Liver (tissue), 3 donors: ENCODE measurements at regions not wholly inside any gene's neighbourhood (a gene's known extent, or its start where the extent isn't known, plus 50 kb on each side); places are given as distances from the start of the nearest gene placed in this dataset.

Experiments
- GABPA ChIP-seq, 2 donors: IDR thresholded peaks in 1 of 2; conservative IDR thresholded peaks in 1 of 2; 2 replicates each; pipeline ENCODE4 v1.6.1; 2016; ENCODE audit warnings: antibody characterized with exemption in 2 of 2, mild to moderate bottlenecking in 1 of 2, moderate library complexity in 1 of 2
- JUND ChIP-seq, 2 donors: IDR thresholded peaks; 2 replicates each; pipeline ENCODE4 v1.6.1; 2016; ENCODE audit warnings: antibody characterized with exemption in 2 of 2
- MAX ChIP-seq: IDR thresholded peaks from 2 replicates; pipeline ENCODE4 v1.6.1; 2016; ENCODE audit warnings: antibody characterized with exemption
- NR2F2 ChIP-seq: IDR thresholded peaks from 2 replicates; pipeline ENCODE4 v1.6.1; 2016; ENCODE audit warnings: antibody characterized with exemption
- RAD21 ChIP-seq, 2 donors: IDR thresholded peaks; 2 replicates each; pipeline ENCODE4 v1.6.1; 2016; ENCODE audit warnings: antibody characterized with exemption in 2 of 2, mild to moderate bottlenecking in 2 of 2
- REST ChIP-seq: IDR thresholded peaks from 2 replicates; pipeline ENCODE4 v1.6.1; 2016; ENCODE audit warnings: antibody characterized with exemption, mild to moderate bottlenecking
- TAF1 ChIP-seq: conservative IDR thresholded peaks from 2 replicates; pipeline ENCODE4 v1.6.1; 2016; ENCODE audit warnings: antibody characterized with exemption, mild to moderate bottlenecking
- TF ChIP-seq, protein P1 (sequence below): fragments of 150-350 bp; IDR thresholded peaks from 2 replicates; pipeline ENCODE4 v1.5.1; 2017; ENCODE audit warnings: improper control_type of control experiment, low read depth, low read length; ENCODE audit not compliant: missing input control
- donor health status: healthy.
- donor health status: healthy.

DNA sequence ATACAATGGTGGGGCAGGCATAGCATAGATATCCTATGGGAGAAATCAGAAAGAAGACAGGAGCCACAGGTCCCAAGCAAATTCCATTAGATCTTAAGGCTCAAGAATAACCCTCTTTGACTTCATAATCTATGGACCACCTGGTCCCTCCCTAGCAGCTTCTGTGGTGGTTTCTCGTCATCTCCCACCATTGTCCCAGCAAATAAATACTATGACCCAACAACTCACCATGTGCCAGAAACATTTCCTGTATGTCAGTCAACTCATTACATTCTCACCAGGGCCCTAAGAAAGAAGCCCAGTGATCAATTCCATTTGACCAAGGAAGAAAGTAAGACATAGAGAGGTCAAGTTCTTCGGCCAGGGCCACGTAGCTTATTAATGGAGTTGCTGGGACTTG, 646.2 kb downstream of the VRK1 start:
- TF ChIP-seq, protein P1, sequence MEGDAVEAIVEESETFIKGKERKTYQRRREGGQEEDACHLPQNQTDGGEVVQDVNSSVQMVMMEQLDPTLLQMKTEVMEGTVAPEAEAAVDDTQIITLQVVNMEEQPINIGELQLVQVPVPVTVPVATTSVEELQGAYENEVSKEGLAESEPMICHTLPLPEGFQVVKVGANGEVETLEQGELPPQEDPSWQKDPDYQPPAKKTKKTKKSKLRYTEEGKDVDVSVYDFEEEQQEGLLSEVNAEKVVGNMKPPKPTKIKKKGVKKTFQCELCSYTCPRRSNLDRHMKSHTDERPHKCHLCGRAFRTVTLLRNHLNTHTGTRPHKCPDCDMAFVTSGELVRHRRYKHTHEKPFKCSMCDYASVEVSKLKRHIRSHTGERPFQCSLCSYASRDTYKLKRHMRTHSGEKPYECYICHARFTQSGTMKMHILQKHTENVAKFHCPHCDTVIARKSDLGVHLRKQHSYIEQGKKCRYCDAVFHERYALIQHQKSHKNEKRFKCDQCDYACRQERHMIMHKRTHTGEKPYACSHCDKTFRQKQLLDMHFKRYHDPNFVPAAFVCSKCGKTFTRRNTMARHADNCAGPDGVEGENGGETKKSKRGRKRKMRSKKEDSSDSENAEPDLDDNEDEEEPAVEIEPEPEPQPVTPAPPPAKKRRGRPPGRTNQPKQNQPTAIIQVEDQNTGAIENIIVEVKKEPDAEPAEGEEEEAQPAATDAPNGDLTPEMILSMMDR, result no peak
- TF ChIP-seq NR2F2, result no peak
- no peak for TF ChIP-seq TAF1
- TF ChIP-seq GABPA (IDR thresholded peaks at IDR 0.05 in 1 of 2, conservative IDR thresholded peaks at IDR 0.05 in 1 of 2), result no peak
- TF ChIP-seq JUND (IDR thresholded peaks at IDR 0.05), result no peak
- TF ChIP-seq REST, result no peak
- TF ChIP-seq RAD21 (IDR thresholded peaks at IDR 0.05), result no peak
- TF ChIP-seq MAX, result no peak
